ENCODE measurements at regions not wholly inside any gene's neighbourhood (a gene's known extent, or its start where the extent isn't known, plus 50 kb on each side); places are given as distances from the start of the nearest gene placed in this dataset.

DNA sequence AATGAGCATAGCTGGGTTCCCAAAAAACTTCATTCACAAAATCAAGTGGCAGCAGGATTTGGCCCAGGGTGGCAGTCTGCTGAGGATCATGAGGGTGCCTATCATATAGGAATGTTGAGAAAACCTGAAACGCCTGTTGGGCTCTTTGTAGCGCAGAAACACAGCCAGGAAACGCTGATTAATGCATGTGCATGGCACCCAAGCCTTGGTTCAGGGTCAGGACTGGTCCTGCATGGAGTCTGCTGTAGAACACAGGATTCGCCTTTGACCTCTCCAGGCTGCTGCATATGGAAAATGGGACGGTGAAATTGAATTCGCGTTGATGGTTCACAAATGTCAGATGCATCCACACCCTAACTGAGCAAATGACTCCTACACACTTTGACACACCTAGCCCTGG, 227.9 kb upstream of the COPS8 start:
- TF ChIP-seq MAX (IDR thresholded peaks at IDR 0.05) (no peak), CREB1 (IDR thresholded peaks at IDR 0.05; ENCODE audit: low read depth) (no peak), ZBTB7A (IDR thresholded peaks at IDR 0.05; ENCODE audit: low read depth) (no peak), NFIC (IDR thresholded peaks at IDR 0.05) (no peak), TCF12 (IDR thresholded peaks at IDR 0.05; ENCODE audit: low read depth) (no peak), EP300 (IDR thresholded peaks at IDR 0.05; ENCODE audit: borderline replicate concordance) (no peak), CEBPB (IDR thresholded peaks at IDR 0.05) (no peak), YY1 (IDR thresholded peaks at IDR 0.05; ENCODE audit: low read depth) (no peak), RAD21 (IDR thresholded peaks at IDR 0.05; ENCODE audit: low read depth) (no peak), TEAD4 (IDR thresholded peaks at IDR 0.05) (no peak), EGR1 (IDR thresholded peaks at IDR 0.05) (no peak), FOXM1 (IDR thresholded peaks at IDR 0.05; ENCODE audit: borderline replicate concordance, low read depth) (no peak)
- TF ChIP-seq, protein P1, sequence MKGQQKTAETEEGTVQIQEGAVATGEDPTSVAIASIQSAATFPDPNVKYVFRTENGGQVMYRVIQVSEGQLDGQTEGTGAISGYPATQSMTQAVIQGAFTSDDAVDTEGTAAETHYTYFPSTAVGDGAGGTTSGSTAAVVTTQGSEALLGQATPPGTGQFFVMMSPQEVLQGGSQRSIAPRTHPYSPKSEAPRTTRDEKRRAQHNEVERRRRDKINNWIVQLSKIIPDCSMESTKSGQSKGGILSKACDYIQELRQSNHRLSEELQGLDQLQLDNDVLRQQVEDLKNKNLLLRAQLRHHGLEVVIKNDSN (IDR thresholded peaks at IDR 0.05): no peak

DNA sequence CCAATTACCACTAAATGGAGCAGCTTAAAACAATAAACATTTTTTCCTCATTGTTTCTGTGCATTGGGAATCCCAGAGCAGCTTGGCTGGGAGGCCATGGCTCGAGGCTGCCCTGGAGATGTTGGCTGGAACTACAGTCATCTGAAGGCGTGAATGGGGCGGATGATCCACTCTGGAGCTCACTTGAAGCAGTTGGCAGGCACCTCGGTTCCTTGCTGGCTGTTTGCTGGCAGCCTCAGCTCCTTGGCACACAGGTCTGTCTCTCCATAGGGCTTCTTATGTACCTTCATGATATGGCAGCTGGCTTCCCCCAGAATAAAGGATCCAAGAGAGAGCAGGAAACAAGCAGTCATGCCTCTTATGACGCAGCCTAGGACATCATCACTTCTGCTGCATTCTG, 227.0 kb upstream of the COPS8 start:
- no peak for TF ChIP-seq RAD21 (IDR thresholded peaks at IDR 0.05; ENCODE audit: low read depth)
- TF ChIP-seq NFIC (IDR thresholded peaks at IDR 0.05): no peak
- no peak for TF ChIP-seq TEAD4 (IDR thresholded peaks at IDR 0.05)
- no peak for TF ChIP-seq YY1 (IDR thresholded peaks at IDR 0.05; ENCODE audit: low read depth)
- no peak for TF ChIP-seq FOXM1 (IDR thresholded peaks at IDR 0.05; ENCODE audit: borderline replicate concordance, low read depth)

DNA sequence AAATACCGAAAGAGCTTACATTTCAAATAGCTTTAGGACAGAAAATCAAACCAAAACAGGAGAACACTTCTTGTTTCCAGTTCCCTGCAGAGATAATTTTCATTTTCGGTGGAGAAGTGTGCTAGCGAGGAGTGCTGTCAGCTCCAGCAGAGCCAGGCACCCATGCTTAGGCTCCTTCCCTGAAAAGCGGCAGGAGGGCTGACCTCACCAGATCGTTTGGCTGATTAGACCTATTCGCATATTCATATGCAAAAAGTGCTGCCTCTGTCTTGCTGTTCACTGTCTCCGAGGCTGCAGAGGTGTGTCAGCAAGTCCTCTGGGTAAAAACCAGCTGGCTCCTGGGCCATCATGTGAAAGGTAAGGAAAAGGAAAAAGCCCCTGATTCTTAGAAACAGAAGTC, 225.8 kb upstream of the COPS8 start:
- TF ChIP-seq TAF1 (IDR thresholded peaks at IDR 0.05; ENCODE audit: low read depth) (no peak), YY1 (IDR thresholded peaks at IDR 0.05; ENCODE audit: low read depth) (no peak), EGR1 (IDR thresholded peaks at IDR 0.05) (no peak), EP300 (IDR thresholded peaks at IDR 0.05; ENCODE audit: borderline replicate concordance) (no peak), TCF12 (IDR thresholded peaks at IDR 0.05; ENCODE audit: low read depth) (no peak), CREB1 (IDR thresholded peaks at IDR 0.05; ENCODE audit: low read depth) (no peak), RAD21 (IDR thresholded peaks at IDR 0.05; ENCODE audit: low read depth) (no peak), MAX (IDR thresholded peaks at IDR 0.05) (no peak), CEBPB (IDR thresholded peaks at IDR 0.05) (no peak)
- TF ChIP-seq, protein P2, sequence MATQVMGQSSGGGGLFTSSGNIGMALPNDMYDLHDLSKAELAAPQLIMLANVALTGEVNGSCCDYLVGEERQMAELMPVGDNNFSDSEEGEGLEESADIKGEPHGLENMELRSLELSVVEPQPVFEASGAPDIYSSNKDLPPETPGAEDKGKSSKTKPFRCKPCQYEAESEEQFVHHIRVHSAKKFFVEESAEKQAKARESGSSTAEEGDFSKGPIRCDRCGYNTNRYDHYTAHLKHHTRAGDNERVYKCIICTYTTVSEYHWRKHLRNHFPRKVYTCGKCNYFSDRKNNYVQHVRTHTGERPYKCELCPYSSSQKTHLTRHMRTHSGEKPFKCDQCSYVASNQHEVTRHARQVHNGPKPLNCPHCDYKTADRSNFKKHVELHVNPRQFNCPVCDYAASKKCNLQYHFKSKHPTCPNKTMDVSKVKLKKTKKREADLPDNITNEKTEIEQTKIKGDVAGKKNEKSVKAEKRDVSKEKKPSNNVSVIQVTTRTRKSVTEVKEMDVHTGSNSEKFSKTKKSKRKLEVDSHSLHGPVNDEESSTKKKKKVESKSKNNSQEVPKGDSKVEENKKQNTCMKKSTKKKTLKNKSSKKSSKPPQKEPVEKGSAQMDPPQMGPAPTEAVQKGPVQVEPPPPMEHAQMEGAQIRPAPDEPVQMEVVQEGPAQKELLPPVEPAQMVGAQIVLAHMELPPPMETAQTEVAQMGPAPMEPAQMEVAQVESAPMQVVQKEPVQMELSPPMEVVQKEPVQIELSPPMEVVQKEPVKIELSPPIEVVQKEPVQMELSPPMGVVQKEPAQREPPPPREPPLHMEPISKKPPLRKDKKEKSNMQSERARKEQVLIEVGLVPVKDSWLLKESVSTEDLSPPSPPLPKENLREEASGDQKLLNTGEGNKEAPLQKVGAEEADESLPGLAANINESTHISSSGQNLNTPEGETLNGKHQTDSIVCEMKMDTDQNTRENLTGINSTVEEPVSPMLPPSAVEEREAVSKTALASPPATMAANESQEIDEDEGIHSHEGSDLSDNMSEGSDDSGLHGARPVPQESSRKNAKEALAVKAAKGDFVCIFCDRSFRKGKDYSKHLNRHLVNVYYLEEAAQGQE (IDR thresholded peaks at IDR 0.05; ENCODE audit: low read depth): no peak
- TF ChIP-seq, protein P1 (IDR thresholded peaks at IDR 0.05): no peak

DNA sequence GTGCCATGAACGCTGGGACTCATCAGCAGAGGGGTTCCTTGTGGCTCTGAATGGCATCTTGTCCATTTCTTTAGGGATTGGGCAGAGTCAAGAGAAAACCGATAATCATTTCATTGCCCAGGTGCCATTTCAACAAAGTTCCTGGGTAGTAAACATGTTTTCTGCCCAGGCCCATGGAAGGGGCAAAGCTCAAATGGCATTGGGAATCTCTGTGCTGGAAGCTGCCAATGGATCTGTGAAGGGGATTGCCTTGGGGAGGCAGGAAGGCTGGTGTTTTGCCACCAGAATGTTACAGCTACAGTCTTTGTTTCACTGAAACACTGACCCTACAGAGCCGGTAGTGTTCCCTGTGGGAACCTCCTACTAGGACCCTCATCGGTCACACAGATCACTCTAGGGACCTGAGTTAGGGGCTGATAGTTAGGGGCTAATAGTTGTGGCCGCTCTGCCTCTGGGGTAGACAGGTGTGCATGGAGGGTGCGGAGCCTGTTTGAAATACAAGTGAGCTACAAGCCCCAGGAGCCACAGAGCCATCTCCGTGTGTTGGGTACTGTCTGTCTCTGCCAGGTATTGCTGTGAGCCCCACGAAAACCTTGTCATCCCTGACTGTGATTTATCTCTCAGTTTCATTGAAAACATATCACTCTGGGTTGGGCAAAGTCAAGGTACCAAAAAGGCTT, 224.4 kb upstream of the COPS8 start:
- no peak for TF ChIP-seq TAF1 (IDR thresholded peaks at IDR 0.05; ENCODE audit: low read depth)
- TF ChIP-seq CREB1 (IDR thresholded peaks at IDR 0.05; ENCODE audit: low read depth): no peak
- TF ChIP-seq CEBPB (IDR thresholded peaks at IDR 0.05): no peak

GRCh38 chr2:236861944-236862343, 223.7 kb upstream of the COPS8 start:
- no peak for TF ChIP-seq FOXM1 (IDR thresholded peaks at IDR 0.05; ENCODE audit: borderline replicate concordance, low read depth)
- no peak for TF ChIP-seq CEBPB (IDR thresholded peaks at IDR 0.05)
- no peak for TF ChIP-seq NFIC (IDR thresholded peaks at IDR 0.05)
- TF ChIP-seq CREB1 (IDR thresholded peaks at IDR 0.05; ENCODE audit: low read depth): no peak
- no peak for TF ChIP-seq MAX (IDR thresholded peaks at IDR 0.05)
- no peak for TF ChIP-seq TCF12 (IDR thresholded peaks at IDR 0.05; ENCODE audit: low read depth)
- TF ChIP-seq TAF1 (IDR thresholded peaks at IDR 0.05; ENCODE audit: low read depth): no peak
- no peak for TF ChIP-seq ZBTB7A (IDR thresholded peaks at IDR 0.05; ENCODE audit: low read depth)
- TF ChIP-seq, protein P1 (IDR thresholded peaks at IDR 0.05): no peak
- TF ChIP-seq RAD21 (IDR thresholded peaks at IDR 0.05; ENCODE audit: low read depth): no peak
- TF ChIP-seq, protein P2 (IDR thresholded peaks at IDR 0.05; ENCODE audit: low read depth): no peak
- TF ChIP-seq EP300 (IDR thresholded peaks at IDR 0.05; ENCODE audit: borderline replicate concordance): no peak
- no peak for TF ChIP-seq YY1 (IDR thresholded peaks at IDR 0.05; ENCODE audit: low read depth)
- no peak for TF ChIP-seq TEAD4 (IDR thresholded peaks at IDR 0.05)

Data from Ishikawa (cell line).